RWPE1 (cell line): ENCODE measurements at regions not wholly inside any gene's neighbourhood (a gene's known extent, or its start where the extent isn't known, plus 50 kb on each side); places are given as distances from the start of the nearest gene placed in this dataset.

ENCODE experiments used
- CTCF ChIA-PET: fragments of 350-600 bp; sonication (Branson Sonifier 250); formaldehyde crosslinking; extraction: SDS; loops from one replicate; lab custom pipeline; 2021; lab: Yijun Ruan, JAX
- POLR2A ChIA-PET: fragments of 400-600 bp; formaldehyde crosslinking; extraction: SDS; loops from one replicate; lab custom pipeline; 2020; ENCODE audit warnings: antibody characterized with exemption; ENCODE audit not compliant: low non-redundant PET; lab: Yijun Ruan, JAX
- DNase-seq: peaks from one replicate; pipeline ENCODE4 v3.0.0; 2012; ENCODE audit warnings: low spot score
- H3K27ac ChIP-seq: fragments of 450-650 bp; 2 replicates; pipeline ENCODE4 v1.5.1; 2017
- TF ChIP-seq, protein P1 (sequence below): fragments of 450-650 bp; conservative IDR thresholded peaks from 2 replicates; pipeline ENCODE4 v1.5.1; 2017; ENCODE audit warnings: low read depth, mild to moderate bottlenecking

DNA sequence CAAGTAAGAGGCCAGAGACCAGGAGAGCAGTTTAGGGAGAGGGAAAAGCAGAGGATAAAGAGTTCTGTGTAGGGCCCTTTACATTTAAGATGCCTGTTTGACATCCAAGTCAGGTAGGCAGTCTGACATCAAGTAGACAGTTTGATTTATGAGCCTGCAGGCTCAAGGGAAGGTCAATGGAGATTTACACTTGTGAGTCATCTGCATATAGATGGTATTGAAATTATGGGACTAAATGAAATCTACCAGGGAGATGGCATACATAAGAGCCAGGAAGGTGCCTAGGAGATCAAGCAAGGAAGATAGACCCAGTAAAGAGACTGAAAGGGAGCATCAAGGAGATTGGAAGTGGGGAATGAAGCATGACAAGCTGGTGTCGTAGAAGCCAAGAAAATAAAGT lies 212.4 kb upstream of the PKDCC start:
- TF ChIP-seq, protein P1, sequence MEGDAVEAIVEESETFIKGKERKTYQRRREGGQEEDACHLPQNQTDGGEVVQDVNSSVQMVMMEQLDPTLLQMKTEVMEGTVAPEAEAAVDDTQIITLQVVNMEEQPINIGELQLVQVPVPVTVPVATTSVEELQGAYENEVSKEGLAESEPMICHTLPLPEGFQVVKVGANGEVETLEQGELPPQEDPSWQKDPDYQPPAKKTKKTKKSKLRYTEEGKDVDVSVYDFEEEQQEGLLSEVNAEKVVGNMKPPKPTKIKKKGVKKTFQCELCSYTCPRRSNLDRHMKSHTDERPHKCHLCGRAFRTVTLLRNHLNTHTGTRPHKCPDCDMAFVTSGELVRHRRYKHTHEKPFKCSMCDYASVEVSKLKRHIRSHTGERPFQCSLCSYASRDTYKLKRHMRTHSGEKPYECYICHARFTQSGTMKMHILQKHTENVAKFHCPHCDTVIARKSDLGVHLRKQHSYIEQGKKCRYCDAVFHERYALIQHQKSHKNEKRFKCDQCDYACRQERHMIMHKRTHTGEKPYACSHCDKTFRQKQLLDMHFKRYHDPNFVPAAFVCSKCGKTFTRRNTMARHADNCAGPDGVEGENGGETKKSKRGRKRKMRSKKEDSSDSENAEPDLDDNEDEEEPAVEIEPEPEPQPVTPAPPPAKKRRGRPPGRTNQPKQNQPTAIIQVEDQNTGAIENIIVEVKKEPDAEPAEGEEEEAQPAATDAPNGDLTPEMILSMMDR: no peak
- ChIA-PET POLR2A (no interaction called here), CTCF (no interaction called here)
- no peak for DNase-seq
- H3K27ac ChIP-seq: no peak overlapping the region

DNA sequence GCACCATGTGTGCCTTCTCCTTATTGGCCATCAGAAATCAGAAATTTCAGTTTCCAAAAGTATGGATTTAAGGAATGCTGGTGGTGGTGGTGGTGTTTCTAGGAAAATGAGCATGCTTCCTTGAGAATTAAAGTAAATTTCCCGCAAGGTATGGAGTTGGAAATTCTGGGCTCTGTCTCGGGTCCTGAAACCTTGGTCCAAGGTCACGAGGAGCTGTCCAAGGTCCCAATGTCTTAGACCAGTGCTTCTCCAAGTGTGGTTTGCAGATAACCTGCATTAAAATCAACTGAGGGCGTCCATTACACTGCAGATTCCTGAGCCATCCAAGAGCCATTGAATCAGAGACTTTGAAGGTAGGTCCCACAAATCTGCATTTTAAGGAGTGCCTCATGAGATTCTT lies 210.9 kb upstream of the PKDCC start:
- peak; percentile 33 for DNase-seq
- ChIA-PET POLR2A (no interaction called here), CTCF (interaction anchor here (1.5 kb wide), 1 partner anchor 33 kb away, joined by 3 read pairs; no protein-coding TSS in a partner anchor)
- no peak overlapping the region for H3K27ac ChIP-seq
- TF ChIP-seq, protein P1: no peak

DNA sequence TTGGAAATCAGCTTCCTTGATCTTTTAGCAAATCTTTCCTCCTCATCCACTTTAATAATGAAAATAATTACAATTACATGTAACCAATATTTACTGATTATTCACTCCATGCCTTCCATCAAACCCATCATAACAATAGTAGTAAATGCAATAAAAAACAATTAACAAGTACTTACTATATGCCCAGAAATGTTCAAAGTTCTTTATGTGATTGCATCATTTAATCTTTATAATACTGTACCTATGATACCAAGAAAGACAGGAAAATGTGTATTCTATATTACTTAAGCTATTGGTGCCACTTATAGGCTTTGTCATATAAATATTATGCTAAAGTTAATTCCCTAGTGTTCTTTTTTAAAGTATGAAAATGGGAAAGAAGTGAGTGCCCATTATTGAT lies 210.2 kb upstream of the PKDCC start:
- H3K27ac ChIP-seq: no peak overlapping the region
- TF ChIP-seq, protein P1: no peak
- DNase-seq: no peak
- POLR2A ChIA-PET: no interaction called here
- CTCF ChIA-PET: interaction anchor here (1.5 kb wide), 1 partner anchor 32 kb away, joined by 3 read pairs; no protein-coding TSS in a partner anchor

DNA sequence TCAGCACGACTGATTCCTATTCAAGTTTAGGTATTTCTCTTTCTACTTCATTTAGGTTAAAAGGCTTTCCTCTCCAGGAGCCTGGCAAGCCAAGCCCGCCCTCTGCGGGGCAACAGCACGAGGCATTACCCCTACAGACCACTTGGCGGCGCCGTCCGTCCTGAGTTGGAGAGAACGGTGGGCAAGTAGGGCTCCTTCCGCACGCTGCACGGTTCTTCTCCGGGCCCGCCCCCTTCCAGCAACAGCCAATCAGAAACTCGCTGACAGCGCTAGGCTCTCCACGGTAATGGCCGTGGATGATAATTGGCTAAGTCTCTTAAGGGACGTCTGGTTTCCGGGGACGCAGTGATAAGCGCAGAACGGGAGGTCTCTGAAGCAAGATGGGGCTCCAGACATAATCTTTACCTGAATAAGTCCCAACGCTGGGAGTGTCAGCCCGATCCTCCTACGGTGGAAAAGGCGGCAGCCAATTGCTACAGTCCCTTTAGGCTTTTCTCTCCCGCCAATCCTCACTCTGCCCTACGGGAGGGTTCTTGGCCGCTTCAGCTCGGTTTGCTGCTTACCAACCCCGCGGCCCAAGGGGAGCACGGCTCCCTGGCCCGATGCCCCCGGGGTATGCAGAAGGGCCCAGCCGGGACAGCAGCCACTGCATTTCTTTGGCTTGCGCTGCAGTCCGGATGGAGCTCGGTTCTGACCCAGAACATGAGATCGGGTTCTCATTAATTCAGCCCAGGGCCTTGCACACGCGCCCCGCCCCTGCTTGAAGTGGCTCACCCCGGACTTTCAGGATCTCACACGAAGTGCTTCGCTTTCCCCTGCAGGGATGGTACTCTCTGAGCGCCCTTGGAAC lies 206.9 kb upstream of the PKDCC start:
- TF ChIP-seq, protein P1: peak; percentile 96
- POLR2A ChIA-PET: no interaction called here
- CTCF ChIA-PET: interaction anchor here (1.3 to 1.6 kb wide), 2 partner anchors 10 to 29 kb away, joined by 5 to 7 read pairs; no protein-coding TSS in a partner anchor
- H3K27ac ChIP-seq: peak overlapping the region; percentile 65
- DNase-seq: peak; percentile 99

DNA sequence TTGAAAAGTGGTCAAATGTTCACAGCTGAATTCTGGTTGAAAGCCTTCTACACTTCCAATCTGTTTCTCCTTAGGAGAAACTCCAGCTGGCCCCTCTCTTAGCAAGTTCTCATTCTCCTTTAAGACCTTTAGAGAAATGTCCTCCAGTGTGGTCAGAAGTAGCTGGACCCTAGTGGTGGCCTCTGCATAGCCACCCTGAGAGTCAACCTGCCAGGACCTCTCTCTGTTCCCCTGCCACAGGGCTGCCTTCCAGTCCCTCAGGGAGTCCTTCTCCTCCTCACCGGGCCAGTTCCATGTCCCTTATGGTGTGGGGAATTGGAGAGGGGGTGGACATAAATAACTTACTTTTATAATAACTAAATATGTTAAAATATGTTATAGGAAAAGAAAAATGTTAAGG lies 200.9 kb upstream of the PKDCC start:
- no peak overlapping the region for H3K27ac ChIP-seq
- TF ChIP-seq, protein P1: no peak
- ChIA-PET POLR2A (no interaction called here), CTCF (interaction anchor here (2.0 kb wide), 1 partner anchor 240 kb away, joined by 14 read pairs; no protein-coding TSS in a partner anchor)
- no peak for DNase-seq

DNA sequence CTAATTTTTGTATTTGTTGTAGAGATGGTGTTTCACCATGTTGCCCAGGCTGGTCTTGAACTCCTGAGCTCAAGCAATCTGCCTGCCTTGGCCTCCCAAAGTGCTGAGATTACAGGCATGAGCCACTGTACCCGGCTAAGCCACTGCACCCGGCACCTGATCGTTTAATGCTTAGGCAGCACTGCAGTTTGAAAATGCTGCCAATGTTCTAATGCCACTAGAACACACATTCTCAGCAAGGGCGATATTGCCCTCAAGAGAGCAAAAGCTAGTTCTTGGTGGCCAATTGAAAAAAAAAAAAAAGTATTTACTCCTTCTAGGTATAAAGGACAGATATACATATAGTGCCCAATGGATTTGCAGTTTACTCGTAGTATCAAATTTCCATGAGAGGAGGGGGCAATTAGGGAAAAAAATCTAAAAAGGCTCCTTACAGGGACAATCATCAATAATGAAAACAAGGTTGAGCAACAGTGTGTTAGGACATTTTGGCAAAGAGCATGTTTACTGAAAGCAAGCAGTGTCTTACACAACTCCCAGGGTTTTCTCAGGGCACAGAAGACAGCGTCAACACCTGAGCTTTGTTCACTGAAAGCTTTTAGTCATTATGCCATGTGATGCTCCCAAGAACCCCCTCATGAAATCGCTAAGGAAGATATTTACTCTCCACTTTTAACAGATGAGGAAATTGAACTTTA lies 199.9 kb upstream of the PKDCC start:
- H3K27ac ChIP-seq: no peak overlapping the region
- CTCF ChIA-PET: interaction anchor here (2.0 kb wide), 1 partner anchor 239 kb away, joined by 14 read pairs; no protein-coding TSS in a partner anchor
- DNase-seq: no peak
- TF ChIP-seq, protein P1: no peak
- POLR2A ChIA-PET: no interaction called here
